K562 (cell line): ENCODE measurements at regions not wholly inside any gene's neighbourhood (a gene's known extent, or its start where the extent isn't known, plus 50 kb on each side); places are given as distances from the start of the nearest gene placed in this dataset.

ENCODE experiments used
- ATAC-seq: fragments of 200-7000 bp; cut with Tn5 transposase; 3 replicates; pipeline ENCODE4 v1.9.1; 2020; ENCODE audit warnings: moderate library complexity
- BruUV-seq: library from RNA; stranded (reverse); fragments of 400-500 nt; replicated peaks from 2 replicates; lab custom pipeline; 2021; lab: Mats Ljungman, UMichigan
- CTCF ChIA-PET: fragments of 300-600 bp; formaldehyde crosslinking; extraction: SDS; loops from one replicate; lab custom pipeline; 2021; ENCODE audit warnings: low intra/inter-chr PET ratio; lab: Yijun Ruan, JAX
- POLR2A ChIA-PET: fragments of 300-600, 350-650 bp; sonication (Branson Sonifier 250); formaldehyde crosslinking; extraction: SDS; loops from one replicate; lab custom pipeline; 2021; ENCODE audit warnings: antibody characterized with exemption, inconsistent platforms; lab: Yijun Ruan, JAX
- DNase-seq, 4 experiments: peaks; one replicate each; pipeline versions ENCODE4 v3.0.0 to v3.0.0-alpha.2; 2011 to 2018; ENCODE audit warnings: low spot score in 3 of 4, mixed read lengths in 3 of 4; ENCODE audit errors: extremely low read depth in 1 of 4
- FAIRE-seq: peaks from 2 replicates; lab custom pipeline; 2011; peaks lifted over from hg19 to GRCh38; lab: Jason Lieb, UNC
- H2AFZ ChIP-seq: 2 replicates; pipeline ENCODE4 v1.6.0; 2011; ENCODE audit warnings: low read depth, low read length, control low read depth, inconsistent platforms
- H3K27ac ChIP-seq: fragments of 200-600 bp; 3 replicates; pipeline ENCODE4 v1.8.0; 2011; ENCODE audit warnings: low read depth, mild to moderate bottlenecking, control low read depth, inconsistent platforms, low read length, moderate library complexity, mixed read lengths; ENCODE audit errors: extremely low read depth
- H3K27me3 ChIP-seq, 2 experiments: fragments of 300-600 bp in 1 of 2; 2 replicates in 1 of 2; 3 replicates in 1 of 2; pipeline versions ENCODE4 v1.6.0 to v1.8.0; 2011; ENCODE audit warnings: inconsistent platforms in 2 of 2, low read length in 2 of 2, mild to moderate bottlenecking in 1 of 2, mixed read lengths in 1 of 2, moderate library complexity in 1 of 2; ENCODE audit not compliant: control insufficient read depth in 2 of 2, insufficient read depth in 2 of 2
- H3K36me3 ChIP-seq: fragments of 300-600 bp; 3 replicates; pipeline ENCODE4 v1.8.0; 2011; ENCODE audit warnings: mild to moderate bottlenecking, low read length, inconsistent platforms; ENCODE audit not compliant: control insufficient read depth, insufficient read depth
- H3K4me1 ChIP-seq, 2 experiments: fragments of 200-600 bp in 1 of 2; replicated peaks in 1 of 2; 2 replicates in 1 of 2; 3 replicates in 1 of 2; pipeline versions ENCODE4 v1.5.1 to v1.8.0; 2011; ENCODE audit warnings: inconsistent platforms in 2 of 2, low read length in 2 of 2, mild to moderate bottlenecking in 1 of 2, mixed read lengths in 1 of 2, moderate library complexity in 1 of 2; ENCODE audit not compliant: control insufficient read depth in 2 of 2, insufficient read depth in 2 of 2
- H3K4me2 ChIP-seq: 2 replicates; pipeline ENCODE4 v1.6.1; 2011; ENCODE audit warnings: low read length, control low read depth, inconsistent platforms, mixed read lengths; ENCODE audit not compliant: insufficient read depth
- H3K4me3 ChIP-seq: fragments of 200-600 bp; sonication (generic), shearing (Covaris generic); 2 replicates; pipeline ENCODE4 v1.5.1; 2016; ENCODE audit warnings: control low read depth, inconsistent platforms
- H3K79me2 ChIP-seq: fragments of 200-600 bp; 3 replicates; pipeline ENCODE4 v1.8.0; 2011; ENCODE audit warnings: low read length, inconsistent platforms; ENCODE audit not compliant: control insufficient read depth, insufficient read depth
- H3K9ac ChIP-seq, 2 experiments: 2 replicates each; pipeline versions ENCODE4 v1.6.0 to v1.6.1; 2011; ENCODE audit warnings: low read depth in 2 of 2, low read length in 2 of 2, control low read depth in 1 of 2, inconsistent platforms in 1 of 2, mild to moderate bottlenecking in 1 of 2, mixed read lengths in 1 of 2; ENCODE audit not compliant: insufficient read depth in 1 of 2
- H3K9me1 ChIP-seq: one replicate; pipeline ENCODE4 v1.6.0; 2011; ENCODE audit warnings: inconsistent platforms, mild to moderate bottlenecking, low read length, moderate library complexity; ENCODE audit not compliant: control insufficient read depth, insufficient read depth
- H3K9me3 ChIP-seq: replicated peaks from 2 replicates; pipeline ENCODE4 v1.5.1; 2011; ENCODE audit warnings: low read depth, low read length, inconsistent platforms; ENCODE audit not compliant: control insufficient read depth, insufficient read depth
- H4K20me1 ChIP-seq: replicated peaks from 2 replicates; pipeline ENCODE4 v1.6.1; 2011; ENCODE audit warnings: low read length, inconsistent platforms, mixed read lengths; ENCODE audit not compliant: control insufficient read depth, insufficient read depth
- BHLHE40 ChIP-seq: IDR thresholded peaks from 2 replicates; pipeline ENCODE4 v1.6.1; 2011; ENCODE audit warnings: low read length, improper control_type of control experiment
- BMI1 ChIP-seq: fragments of 150-350 bp; IDR thresholded peaks from 2 replicates; pipeline ENCODE4 v1.6.1; 2014; ENCODE audit warnings: low read length
- HMGN3 ChIP-seq: IDR thresholded peaks from 2 replicates; pipeline ENCODE4 v1.6.1; 2011; ENCODE audit warnings: borderline replicate concordance, low read depth, mild to moderate bottlenecking, mixed read lengths, low read length; ENCODE audit not compliant: insufficient read length; ENCODE audit errors: extremely low read depth
- JUN ChIP-seq, 2 experiments: sonication (generic) in 1 of 2; formaldehyde crosslinking in 1 of 2; IDR thresholded peaks; 2 replicates each; pipeline versions ENCODE4 v1.6.1 to v1.8.0; 2012 to 2022; ENCODE audit warnings: borderline replicate concordance in 2 of 2, mild to moderate bottlenecking in 2 of 2, improper control_type of control experiment in 1 of 2, low read depth in 1 of 2, low read length in 1 of 2, missing genetic modification reagents in 1 of 2
- KLF16 ChIP-seq: IDR thresholded peaks from 2 replicates; pipeline ENCODE4 v1.6.1; 2016; ENCODE audit warnings: antibody characterized with exemption
- MCM5 ChIP-seq: fragments of 450-650 bp; IDR thresholded peaks from 2 replicates; pipeline ENCODE4 v1.6.1; 2016; ENCODE audit warnings: low read depth
- POLR2AphosphoS2 ChIP-seq: IDR thresholded peaks from 2 replicates; pipeline ENCODE4 v1.6.1; 2012; ENCODE audit warnings: low read length, improper control_type of control experiment
- SP2 ChIP-seq: IDR thresholded peaks from 2 replicates; pipeline ENCODE4 v1.6.1; 2011; ENCODE audit warnings: mild to moderate bottlenecking, low read depth, low read length, moderate library complexity; ENCODE audit not compliant: poor library complexity, severe bottlenecking; ENCODE audit errors: extremely low read depth
- TBP ChIP-seq: optimal IDR thresholded peaks from 2 replicates; pipeline ENCODE3; 2011; ENCODE audit warnings: low read depth, low read length, improper control_type of control experiment
- ZNF184 ChIP-seq: sonication (generic); formaldehyde crosslinking; IDR thresholded peaks from 2 replicates; pipeline ENCODE4 v1.5.0; 2020; ENCODE audit warnings: missing genetic modification reagents
- ZNF444 ChIP-seq: fragments of 250-450 bp; sonication (Bioruptor Pico); IDR thresholded peaks from 2 replicates; pipeline ENCODE4 v1.4.0; 2020; ENCODE audit warnings: mild to moderate bottlenecking, moderate library complexity
- ZNF717 ChIP-seq: fragments of 250-450 bp; sonication (Bioruptor Pico); IDR thresholded peaks from 2 replicates; pipeline ENCODE4 v1.5.0; 2021
- WGBS: fragments of 100-300 bp; shearing (Covaris generic); methylation state at CpG from one replicate; pipeline ENCODE4 v1.1.6; 2016; ENCODE audit warnings: low coverage, mixed read lengths; ENCODE audit not compliant: insufficient coverage; ENCODE audit errors: missing lambda C conversion rate; 5-methylcytosine and 5-hydroxymethylcytosine counted together
- in situ Hi-C: fragments of 300-500 bp; cut with MboI; formaldehyde crosslinking; loops from 4 replicates; pipeline ENCODE4 v1.15.0; 2018; ENCODE audit warnings: inconsistent platforms, mixed read lengths
- intact Hi-C: fragments of 100-400 bp; cut with micrococcal nuclease; formaldehyde crosslinking; loops from 2 replicates; pipeline ENCODE4 v1.14.2; 2022
- TF ChIP-seq, protein P1 (sequence below): fragments of 200-800 bp; sonication (Bioruptor generic); IDR thresholded peaks from 2 replicates; pipeline ENCODE4 v1.6.1; 2017; ENCODE audit warnings: missing genetic modification characterization, missing compliant biosample characterization
- TF ChIP-seq, protein P2 (sequence below): fragments of 250-450 bp; sonication (Bioruptor Pico); IDR thresholded peaks from 2 replicates; pipeline ENCODE4 v1.5.1; 2021; ENCODE audit warnings: mild to moderate bottlenecking

DNA sequence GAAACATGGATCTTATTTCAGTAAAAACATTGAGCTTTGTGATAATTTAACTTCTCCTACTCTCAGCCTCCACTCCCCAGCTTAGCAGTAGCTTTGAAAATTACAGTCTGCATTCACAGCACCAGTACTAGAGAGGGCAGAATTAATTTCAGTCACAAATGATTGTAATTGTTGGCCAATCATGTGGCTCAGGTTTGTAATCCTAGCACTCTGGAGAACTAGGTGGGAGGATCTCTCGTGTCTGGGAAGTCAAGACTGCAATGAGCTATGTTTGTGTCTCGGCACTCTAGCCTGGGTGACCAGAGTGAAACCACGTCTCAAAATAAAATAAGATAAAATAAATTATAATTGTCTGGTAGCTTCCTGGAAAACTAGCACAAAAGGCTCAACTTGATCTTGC is 620.9 kb downstream of the TNS3 start:
- ATAC-seq (no peak), FAIRE-seq (no peak), DNase-seq (no peak)
- no TSS peak for BruUV-seq
- no peaks in the 10 kb centered on the region for H3K79me2 ChIP-seq
- no peak overlapping the region for H2AFZ ChIP-seq
- intact Hi-C loops (no loop called here), in situ Hi-C loops (no loop called here)
- H3K9ac ChIP-seq: no peak overlapping the region
- no peak overlapping the region for H3K4me2 ChIP-seq
- no peaks in the 10 kb centered on the region for H3K27me3 ChIP-seq
- H3K27ac ChIP-seq: no peak overlapping the region
- no peak overlapping the region for H3K4me3 ChIP-seq
- no peaks in the 10 kb centered on the region for H3K9me3 ChIP-seq
- no peaks in the 10 kb centered on the region for H4K20me1 ChIP-seq
- ChIA-PET CTCF (no interaction called here), POLR2A (no interaction called here)
- H3K9me1 ChIP-seq: no peaks in the 10 kb centered on the region
- H3K4me1 ChIP-seq: no peaks in the 10 kb centered on the region
- no peaks in the 10 kb centered on the region for H3K36me3 ChIP-seq
- 0% methylated on average over 3 of the region's 3 CpGs for WGBS
- TF ChIP-seq TBP: no peak
- no peak for TF ChIP-seq SP2
- no peak for TF ChIP-seq KLF16
- TF ChIP-seq HMGN3: no peak
- no peak for TF ChIP-seq ZNF444

DNA sequence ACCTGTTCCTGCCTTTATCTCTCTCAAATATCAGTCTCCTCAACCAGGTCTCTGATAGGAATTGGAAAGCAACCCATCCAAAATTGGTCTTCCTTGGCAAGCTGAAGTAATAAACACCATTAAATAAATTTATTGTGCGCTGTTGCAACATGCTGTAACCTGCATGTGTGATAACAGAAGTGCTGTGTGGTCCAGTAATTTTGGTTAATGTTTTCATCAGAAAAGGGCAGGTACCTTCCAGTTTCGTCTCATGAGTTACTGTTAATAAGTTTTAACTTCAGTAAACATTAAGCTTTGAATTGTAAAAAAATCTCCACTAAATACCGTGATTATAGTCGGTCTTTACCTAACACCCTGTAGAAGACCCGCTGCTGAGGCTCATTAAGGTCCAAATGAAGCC is 624.7 kb downstream of the TNS3 start:
- H3K36me3 ChIP-seq: no peaks in the 10 kb centered on the region
- H3K9me1 ChIP-seq: no peaks in the 10 kb centered on the region
- DNase-seq (no peak), FAIRE-seq (no peak), ATAC-seq (no peak)
- H3K9ac ChIP-seq: no peak overlapping the region
- no peaks in the 10 kb centered on the region for H3K79me2 ChIP-seq
- intact Hi-C loops: no loop called here
- no peak overlapping the region for H3K4me2 ChIP-seq
- ChIA-PET CTCF (no interaction called here), POLR2A (no interaction called here)
- no peaks in the 10 kb centered on the region for H4K20me1 ChIP-seq
- no peak overlapping the region for H3K4me3 ChIP-seq
- no peak overlapping the region for H2AFZ ChIP-seq
- H3K9me3 ChIP-seq: no peaks in the 10 kb centered on the region
- H3K27me3 ChIP-seq: no peaks in the 10 kb centered on the region
- no peaks in the 10 kb centered on the region for H3K4me1 ChIP-seq
- in situ Hi-C loops: no loop called here
- H3K27ac ChIP-seq: no peak overlapping the region
- WGBS: 0% methylated on average over 5 of the region's 5 CpGs
- no TSS peak for BruUV-seq
- TF ChIP-seq ZNF717: no peak
- TF ChIP-seq BHLHE40: no peak
- TF ChIP-seq BMI1: no peak
- TF ChIP-seq, protein P1, sequence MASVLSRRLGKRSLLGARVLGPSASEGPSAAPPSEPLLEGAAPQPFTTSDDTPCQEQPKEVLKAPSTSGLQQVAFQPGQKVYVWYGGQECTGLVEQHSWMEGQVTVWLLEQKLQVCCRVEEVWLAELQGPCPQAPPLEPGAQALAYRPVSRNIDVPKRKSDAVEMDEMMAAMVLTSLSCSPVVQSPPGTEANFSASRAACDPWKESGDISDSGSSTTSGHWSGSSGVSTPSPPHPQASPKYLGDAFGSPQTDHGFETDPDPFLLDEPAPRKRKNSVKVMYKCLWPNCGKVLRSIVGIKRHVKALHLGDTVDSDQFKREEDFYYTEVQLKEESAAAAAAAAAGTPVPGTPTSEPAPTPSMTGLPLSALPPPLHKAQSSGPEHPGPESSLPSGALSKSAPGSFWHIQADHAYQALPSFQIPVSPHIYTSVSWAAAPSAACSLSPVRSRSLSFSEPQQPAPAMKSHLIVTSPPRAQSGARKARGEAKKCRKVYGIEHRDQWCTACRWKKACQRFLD (CRISPR knock-in tag): no peak
- TF ChIP-seq POLR2AphosphoS2: no peak
- no peak for TF ChIP-seq MCM5
- TF ChIP-seq, protein P2, sequence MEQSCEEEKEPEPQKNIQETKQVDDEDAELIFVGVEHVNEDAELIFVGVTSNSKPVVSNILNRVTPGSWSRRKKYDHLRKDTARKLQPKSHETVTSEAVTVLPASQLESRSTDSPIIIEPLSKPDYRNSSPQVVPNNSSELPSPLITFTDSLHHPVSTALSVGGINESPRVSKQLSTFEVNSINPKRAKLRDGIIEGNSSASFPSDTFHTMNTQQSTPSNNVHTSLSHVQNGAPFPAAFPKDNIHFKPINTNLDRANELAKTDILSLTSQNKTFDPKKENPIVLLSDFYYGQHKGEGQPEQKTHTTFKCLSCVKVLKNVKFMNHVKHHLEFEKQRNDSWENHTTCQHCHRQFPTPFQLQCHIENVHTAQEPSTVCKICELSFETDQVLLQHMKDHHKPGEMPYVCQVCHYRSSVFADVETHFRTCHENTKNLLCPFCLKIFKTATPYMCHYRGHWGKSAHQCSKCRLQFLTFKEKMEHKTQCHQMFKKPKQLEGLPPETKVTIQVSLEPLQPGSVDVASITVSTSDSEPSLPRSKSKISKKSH: no peak
- no peak for TF ChIP-seq ZNF184 (CRISPR knock-in tag)
- no peak for TF ChIP-seq JUN (IDR thresholded peaks at IDR 0.05; ENCODE audit: borderline replicate concordance, low read depth, low read length)
- no peak for TF ChIP-seq JUN (CRISPR knock-in tag; IDR thresholded peaks at IDR 0.05; ENCODE audit: borderline replicate concordance)
